Globus pallidus (tissue), 1 donor: ENCODE measurements at regions not wholly inside any gene's neighbourhood (a gene's known extent, or its start where the extent isn't known, plus 50 kb on each side); places are given as distances from the start of the nearest gene placed in this dataset.

Source experiments
- DNase-seq: peaks from one replicate; pipeline ENCODE4 v3.0.0-alpha.2; 2015; ENCODE audit warnings: low spot score

DNA sequence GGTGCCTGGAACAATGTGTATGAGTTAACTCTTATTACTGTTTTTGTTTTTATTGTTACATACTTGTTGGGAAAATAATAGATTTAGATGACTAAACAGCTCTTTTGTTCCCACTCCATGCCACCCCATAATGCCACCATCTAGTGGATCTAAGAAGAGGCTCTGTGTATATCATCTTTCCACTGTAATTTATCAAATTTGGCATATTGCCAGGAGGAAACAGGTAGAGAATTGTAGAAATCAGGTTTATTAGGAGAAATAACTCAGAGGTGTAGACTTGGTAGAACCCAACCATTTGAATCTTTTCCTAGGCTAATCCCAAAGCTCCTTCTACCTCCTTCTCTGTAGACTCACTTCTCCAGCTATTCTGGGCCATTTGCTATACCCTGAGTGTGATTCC, 150.6 kb downstream of the GATB start:
- no peak for DNase-seq

DNA sequence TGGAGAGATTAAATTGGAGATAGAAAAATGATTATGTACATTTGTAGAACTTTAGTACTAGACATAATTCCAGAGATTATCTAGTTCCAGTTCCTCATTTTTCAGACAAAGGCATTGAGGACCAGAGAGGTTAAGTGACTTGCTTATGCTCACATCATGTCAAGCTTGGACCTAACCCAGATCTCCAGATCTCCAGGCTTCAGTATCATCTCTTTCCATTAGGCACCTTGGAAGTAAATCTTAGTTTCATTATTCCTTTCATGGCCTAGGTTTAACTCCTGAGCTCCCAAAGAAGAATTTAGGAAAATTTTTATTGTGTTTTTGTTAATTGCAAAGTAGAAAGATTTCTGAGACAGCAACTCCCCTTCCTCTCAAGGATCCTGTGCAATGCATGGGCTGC, 148.8 kb downstream of the GATB start:
- no peak for DNase-seq

- no peak for DNase-seq
Measured at GRCh38 chr4:151613290-151613689, 147.5 kb downstream of the GATB start.

- no peak for DNase-seq
Measured at GRCh38 chr4:151614561-151614960, 146.2 kb downstream of the GATB start.

GRCh38 chr4:151618858-151619257, 141.9 kb downstream of the GATB start:
- DNase-seq, result no peak

DNA sequence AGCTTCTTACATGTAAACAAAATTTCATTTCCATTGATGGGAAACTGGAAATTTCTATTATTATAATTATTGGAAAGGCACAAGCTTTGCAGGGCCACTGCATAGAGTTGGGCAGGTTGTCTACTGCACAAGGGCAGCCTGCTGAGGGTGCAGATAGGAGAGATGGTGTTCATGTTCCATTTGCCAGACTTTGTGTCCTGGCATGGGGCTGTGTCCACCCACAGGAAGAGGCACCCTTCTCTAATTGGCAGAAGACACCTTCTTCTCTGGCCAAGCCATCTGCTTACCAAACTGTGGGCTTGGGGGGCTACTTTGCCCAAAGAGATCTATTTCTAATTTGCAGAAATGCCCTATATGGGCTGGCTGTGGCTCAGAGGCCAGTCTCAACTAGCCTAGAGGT, 140.7 kb downstream of the GATB start:
- no peak for DNase-seq
